CD4-positive, alpha-beta T cell treated with Interleukin-6 at 100 ng/mL for 8 hours (primary cell): ENCODE measurements at regions not wholly inside any gene's neighbourhood (a gene's known extent, or its start where the extent isn't known, plus 50 kb on each side); places are given as distances from the start of the nearest gene placed in this dataset.

Source experiments
- DNase-seq: peaks from one replicate; pipeline ENCODE4 v3.0.0-alpha.2; 2020; ENCODE audit warnings: mixed read lengths, low spot score

DNA sequence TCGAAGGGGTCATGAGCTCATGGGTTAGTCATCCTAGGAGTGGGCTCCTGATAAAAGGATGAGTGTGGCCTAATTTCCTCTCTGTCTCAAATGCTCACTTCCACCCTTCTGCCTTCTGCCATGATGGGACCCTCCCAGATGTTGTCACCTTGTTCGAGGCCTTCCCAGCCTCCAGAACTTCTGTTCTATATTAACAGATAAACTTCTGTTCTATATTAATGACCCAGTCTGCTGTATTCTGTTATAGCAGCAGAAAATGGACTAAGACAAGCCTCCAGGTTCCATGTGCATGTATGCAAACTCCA lies 583.2 kb downstream of the GLRX3 start:
- no peak for DNase-seq

DNA sequence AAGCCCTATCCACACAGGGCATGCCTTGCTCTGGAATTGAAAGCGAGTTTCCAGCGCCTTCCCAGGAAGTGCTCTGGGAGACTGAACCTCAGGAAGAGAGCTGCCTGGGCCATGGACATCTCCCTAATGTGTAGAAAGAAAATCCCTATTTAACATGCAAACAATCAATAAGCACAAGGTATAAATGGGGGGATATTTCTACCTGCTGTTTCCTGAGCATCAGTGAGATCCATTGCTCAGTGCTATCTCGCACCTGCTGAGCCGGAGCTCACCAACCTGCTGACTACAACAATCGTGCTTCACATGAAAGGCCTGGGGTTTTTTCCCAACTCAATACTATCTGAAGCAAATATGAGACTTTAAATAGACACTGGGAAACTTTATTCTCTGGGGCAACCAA lies 584.0 kb downstream of the GLRX3 start:
- DNase-seq = no peak

DNA sequence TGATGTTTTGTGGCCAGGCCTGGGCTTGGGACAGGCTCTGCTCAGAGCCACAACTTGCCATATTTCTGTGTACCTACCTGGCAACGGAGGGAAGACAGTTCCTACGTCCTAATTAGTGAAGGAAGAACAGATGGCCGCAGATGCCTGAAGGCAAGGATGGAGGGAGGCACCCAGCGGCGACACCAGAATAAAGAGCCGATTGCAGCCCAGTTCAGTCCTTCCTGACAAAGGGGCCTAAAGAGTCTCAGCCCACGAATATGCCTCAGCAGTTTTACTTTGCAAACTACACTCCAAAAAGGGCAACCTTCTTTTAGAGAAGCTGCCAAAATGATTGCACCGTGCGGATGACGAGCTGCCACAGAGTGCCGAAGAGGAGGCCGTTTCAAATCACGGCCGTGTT lies 585.8 kb downstream of the GLRX3 start:
- no peak for DNase-seq

DNA sequence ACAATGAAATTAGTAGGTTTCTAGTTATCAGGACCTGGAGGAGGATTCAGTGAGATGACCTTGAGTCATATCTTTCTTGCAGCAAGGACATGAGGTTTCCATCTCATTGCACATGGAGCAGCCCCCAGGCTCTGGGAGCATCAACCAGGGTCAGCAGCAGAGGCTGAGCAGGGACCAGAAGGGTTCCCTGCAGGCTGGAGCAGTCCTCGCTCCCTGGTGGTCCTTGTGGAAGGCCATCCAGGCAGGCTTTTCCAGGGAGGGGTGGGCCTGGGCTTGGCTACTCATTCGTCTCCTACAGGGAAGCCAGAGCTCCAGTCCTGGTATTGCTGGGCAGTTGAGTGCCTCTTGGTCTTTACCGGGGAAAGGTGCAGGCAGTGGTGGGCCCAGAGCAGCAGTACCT lies 587.5 kb downstream of the GLRX3 start:
- DNase-seq = no peak

DNA sequence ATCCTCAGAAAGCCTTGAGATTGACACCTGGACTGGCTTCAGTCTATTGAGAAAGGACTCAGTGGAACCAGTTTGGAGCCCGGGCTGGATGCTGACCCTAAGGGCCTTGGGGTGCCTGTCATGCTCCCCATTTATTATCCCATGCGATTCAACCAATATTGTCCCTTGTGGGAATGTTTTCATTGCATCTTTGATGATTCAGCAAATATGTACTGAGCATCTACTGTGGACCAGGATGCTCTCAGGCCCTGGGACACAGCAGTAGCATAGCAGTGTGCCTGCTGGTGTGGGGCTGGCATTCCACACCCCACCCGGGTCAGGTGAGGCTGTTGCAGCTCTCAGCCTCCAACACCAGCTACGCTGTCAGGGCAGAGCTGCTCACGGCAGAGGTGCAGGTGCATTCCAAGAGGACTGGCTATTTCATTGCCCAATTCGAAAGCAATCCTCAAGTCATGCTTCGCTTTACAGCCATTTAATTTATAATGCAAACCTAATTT lies 586.0 kb downstream of the TCERG1L start:
- DNase-seq = no peak

DNA sequence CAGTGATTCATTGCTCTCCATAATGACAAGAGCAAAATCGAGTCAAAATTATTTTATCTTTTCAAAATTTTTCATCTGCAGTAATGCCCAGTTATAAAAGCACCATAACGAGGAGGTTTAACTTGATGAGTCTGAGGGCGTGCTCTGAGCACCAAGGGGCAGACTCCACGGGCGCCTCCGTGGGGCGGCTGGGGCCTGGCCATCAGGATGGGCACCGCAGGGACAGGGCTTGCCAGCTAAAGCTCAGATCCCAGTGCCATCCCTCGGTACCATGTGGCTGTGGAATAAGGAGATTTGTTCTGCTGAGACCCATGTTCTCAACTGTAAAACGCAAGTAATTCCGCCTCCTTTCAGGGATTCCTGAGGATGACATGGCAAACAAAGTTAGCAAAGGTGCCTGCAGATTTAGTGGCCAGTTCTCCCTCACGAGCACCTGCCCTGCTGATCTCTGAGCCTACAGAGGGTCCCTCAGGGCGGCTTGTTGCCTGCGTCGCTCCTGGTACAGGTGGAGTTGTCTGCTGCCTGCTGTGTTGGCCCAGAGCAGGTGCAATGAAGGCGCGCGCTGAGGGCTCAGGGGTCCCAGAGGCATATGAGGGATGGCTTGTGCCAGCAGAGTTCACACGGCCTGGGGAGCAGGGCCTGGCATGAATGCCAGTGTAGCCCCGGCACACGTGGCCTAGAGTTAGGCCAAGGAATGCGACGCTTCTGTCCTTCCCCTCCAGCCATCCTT lies 584.4 kb downstream of the TCERG1L start:
- no peak for DNase-seq

DNA sequence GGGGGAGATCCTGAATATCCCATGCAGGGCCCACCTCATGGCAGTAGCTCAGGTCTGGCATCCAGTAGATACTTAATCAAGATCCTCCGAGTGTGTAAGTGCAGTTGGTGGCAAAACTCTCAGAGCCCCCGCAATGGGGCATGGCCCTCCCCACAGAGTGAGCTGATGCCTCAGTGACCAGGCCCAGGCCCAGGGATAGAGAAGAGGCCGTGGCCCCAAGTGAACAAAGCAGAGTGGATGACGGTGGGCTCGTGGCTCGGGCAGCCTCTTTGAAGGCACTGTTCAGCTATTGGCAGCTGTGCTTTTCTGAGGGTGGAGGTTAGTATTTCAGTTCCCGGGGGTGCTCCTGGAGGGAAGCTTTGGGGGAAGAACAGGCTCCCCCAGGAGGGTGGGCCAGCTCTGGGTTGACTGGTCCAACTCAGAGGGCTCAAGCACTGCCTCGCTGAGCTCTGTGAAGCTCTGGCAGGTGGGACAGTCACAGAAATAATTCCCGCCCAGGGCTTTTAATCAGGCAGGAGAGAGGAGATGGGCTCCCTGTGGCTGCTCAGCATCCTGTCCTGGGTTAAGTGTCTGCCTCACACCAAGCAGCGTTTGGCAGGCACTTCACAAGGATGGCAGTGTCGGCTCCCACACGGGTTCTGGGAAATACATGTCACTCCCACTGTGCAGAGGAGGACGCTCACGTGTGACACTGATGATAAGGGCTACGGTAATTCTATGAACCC lies 583.6 kb downstream of the TCERG1L start:
- no peak for DNase-seq

DNA sequence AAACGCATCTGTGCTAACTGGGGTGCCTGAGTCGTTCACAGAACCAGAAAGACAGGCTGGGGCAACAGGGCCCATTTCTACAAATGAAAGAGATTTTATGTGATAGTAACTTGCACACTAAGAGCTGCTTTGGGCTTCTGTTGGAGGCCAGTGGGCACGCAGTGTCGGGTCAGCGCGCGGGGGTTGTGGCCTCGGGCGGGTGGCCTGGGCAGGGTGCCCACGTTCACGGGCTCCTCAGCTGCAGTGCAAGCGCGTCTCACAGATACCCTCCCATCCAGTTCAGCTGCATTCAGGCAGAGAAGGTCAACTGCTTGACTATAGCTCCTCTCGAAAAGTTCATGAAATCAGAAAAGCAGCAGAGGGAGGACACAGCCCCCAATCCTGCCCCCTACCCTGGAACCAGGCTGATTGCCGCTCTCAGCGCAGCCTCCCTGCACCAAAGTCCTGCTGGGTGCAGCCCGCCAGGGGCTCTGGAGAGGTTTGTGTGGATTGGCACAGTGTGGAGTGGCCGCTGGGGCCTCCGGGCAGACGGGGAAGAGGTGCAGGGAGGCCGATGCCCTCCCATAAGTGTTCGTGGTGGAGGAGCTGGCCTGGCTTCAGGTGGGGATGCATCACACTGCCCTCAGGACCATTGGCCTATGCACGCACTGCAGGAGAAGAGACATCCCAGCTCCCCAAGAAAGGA lies 582.8 kb downstream of the TCERG1L start:
- no peak for DNase-seq

DNA sequence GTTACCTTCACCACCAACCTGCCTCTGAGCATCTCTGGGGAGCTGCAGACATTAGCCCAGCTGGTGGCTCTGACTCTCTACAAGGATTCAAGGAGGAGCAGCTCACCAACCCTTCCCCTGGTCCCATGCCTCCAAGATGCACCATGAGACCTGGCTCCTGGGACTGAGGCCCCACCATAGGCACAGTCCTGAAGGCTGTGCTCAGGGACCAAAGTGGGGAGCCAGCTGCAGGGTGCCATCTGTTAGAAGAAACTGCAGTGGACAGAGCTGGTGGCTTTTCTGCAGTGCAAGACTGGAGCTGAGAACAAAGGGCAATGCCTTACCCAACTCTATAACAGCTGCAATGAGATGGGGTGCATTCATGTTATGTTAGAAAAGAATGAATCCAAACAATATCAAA lies 581.6 kb downstream of the TCERG1L start:
- DNase-seq = no peak

DNA sequence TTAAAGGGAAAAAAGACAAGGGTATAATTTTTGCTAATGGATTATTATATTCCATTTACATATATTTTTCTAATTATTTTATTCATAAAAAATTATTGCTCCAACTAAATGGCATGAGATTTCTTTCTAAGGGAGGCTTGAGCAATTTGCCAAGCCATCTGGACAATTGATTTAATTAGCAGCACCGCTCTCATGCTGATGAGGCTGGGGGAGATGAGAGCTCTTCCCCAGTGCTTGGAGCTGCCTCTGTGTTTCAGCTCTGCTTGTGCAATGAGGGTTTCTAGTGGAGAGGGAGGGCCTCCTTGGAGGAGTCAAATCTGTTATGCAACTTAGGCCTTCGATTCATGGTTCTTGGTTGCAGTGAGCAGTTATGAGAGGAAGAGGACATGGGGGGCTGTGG lies 574.3 kb downstream of the TCERG1L start:
- DNase-seq = no peak

DNA sequence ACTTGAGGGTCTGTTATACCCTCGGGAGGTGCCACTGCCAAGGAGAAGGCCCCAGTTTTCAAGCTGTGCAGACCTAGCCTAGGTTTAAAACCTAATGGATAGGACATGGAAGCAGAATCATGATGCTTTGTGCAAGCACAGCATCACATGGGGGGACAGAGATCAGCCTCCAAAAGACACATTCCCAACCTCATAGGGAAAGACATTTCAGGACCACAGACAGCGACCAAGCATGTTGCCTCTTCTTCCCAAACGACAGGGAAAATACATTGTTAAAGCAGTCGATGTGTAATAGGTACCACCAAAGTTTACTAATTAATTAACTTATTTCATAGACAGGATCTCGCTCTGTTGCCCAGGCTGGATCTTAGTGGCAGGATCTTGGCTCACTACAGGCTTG lies 573.9 kb downstream of the TCERG1L start:
- DNase-seq = no peak

DNA sequence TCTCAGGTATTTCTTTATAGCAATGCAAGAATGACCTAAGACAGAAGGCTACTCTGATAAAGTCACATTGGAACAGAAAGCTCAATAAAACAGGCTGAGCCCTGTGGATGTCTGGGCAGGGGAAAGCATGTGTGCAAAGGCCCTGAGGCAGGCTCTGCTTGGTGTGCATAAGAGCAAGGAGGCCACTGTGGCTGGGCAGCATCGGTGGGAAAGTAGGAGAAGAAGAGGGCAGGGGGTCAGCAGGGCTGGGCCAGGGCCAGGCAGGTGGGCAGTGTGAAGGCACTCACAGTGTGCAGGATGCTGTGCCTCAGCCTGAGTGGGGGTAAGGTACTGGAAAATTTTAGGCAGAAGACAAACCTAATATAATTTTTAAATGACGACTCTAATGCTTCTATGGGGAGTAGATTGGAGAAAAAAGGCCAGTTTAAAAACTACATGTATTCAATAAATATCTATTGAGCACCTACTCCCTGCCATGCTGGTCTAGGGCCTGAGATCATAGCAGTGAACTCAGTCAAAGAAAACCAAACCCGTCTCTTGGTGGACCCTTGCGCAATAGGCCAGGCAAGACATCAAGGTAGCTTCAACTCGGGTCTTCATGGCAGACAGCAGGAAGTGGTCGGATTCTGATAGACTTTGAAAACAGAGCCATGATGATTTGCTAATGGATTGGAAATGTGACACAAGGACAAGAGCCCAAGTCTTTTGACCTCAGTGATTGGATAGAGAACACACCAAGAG lies 572.3 kb downstream of the TCERG1L start:
- no peak for DNase-seq

DNA sequence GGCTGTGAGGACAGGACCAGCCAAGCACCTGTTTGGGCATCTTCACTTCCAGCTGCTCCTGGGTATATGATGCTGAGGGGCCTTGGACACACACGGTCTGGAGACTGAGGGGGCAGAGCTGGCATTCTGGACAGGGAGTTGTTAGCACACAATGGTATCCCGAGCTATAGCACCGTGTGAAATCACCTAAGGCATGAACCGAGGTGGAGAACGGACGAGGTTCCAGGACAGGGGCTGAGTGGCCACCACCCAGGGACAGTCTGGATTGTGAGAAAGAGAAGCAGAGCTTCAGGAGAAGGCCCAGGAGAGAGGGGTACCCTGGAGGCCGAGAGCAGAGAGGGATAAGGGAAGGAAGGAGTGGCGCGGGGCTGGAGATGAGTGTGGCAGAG lies 571.8 kb downstream of the TCERG1L start:
- DNase-seq = no peak

DNA sequence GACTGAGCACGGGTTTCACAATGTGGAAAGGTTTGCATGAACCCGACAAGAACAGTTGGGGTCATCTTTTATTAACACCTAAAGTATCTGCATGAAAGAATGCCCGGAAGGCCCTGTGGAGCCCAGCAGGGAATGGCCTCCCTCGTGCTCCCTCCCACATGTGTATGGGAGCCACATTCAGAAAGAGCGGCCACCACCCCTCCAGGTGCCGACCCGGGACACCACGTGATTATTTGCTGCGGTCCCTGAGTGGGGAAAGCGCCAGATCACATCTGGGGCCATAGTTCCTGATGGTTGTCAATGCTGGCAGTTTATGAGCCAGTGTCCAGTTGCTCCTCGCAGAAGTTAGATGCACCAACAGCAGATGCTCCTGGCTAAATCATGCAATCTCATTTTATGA lies 571.4 kb downstream of the TCERG1L start:
- DNase-seq = no peak

DNA sequence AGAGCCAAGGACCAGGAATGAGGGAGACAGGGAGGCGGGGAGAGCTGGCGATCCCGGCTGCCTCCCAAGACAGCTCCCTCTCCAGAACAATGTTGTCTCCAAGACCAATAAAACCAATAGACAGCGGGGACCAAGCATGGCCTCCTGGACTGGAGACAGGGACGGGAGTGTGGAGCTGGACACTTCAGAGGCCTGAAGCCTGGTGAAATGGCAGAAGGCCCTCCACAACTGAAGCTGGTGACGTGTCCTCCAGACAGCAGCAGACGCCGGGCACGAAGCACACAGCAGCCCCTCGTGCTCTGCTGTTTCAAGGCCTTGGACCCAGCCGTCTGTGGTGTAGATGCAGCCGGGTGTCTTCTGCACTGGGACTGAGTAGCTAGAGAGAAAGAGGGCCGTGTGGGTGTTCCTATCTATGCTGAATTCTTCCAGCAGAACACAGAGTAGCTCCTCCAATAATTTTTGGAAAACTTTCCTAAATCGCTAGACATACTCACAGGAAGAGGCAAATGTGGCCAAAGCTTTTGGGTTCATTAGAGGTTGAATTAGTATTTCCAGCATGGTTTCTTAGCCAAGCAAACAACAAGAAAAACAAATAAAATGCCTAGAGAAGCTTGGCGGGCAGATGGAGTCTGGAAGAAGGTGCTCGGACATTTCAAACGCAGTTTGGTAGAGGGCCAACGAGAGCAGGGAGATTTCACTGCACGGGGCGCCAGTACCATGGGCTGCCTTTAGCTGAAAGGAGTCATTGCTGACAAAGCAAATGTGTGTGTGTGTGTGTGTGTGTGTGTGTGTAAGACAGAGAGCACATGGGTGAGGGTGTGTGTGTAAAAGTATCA lies 570.4 kb downstream of the TCERG1L start:
- DNase-seq = no peak

DNA sequence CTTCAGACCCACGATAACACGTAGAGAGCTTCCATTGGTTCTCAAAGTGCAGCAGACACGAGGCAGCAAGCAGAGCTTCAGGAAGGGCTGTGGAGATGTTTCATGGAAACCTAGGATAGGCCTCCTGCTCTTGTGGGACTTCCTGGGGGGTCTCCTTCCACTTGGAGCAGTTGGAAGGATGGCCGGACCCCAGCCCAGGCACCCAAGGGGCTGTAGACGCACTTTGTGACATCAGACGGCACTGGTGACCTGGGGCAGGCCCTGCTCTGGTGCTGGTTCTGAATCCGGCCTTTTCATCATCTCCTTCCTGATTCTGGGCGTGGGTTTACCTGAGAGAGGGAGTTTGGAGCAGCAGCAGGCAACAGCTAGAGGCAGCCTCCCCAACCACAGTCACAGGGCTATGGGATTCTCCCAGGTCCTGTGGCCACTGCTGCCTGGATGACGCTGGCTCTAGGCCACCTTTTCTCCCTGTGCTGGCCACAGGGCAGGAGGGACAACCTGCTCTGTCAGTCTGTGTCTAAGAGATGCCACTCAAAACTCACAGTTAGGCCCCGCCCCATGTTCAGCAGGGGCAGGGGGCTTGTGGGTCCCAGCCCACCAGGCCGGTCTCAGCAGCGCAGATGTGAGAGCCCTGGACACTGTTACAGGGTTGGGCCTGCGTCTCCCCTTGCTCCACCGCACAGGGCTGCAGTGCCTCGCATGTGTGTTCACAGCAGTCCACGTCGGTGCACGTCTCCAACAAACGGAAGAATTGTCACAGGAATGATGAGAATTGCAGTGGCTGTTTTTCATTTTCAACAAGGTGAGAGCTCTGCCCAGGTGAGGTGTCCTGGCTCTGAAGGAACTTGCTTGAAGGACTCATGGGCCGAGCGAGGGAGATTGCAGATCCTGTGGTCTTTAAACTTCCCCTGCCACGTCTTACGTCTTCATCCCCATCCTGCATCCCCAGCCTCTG lies 569.3 kb downstream of the TCERG1L start:
- no peak for DNase-seq

DNA sequence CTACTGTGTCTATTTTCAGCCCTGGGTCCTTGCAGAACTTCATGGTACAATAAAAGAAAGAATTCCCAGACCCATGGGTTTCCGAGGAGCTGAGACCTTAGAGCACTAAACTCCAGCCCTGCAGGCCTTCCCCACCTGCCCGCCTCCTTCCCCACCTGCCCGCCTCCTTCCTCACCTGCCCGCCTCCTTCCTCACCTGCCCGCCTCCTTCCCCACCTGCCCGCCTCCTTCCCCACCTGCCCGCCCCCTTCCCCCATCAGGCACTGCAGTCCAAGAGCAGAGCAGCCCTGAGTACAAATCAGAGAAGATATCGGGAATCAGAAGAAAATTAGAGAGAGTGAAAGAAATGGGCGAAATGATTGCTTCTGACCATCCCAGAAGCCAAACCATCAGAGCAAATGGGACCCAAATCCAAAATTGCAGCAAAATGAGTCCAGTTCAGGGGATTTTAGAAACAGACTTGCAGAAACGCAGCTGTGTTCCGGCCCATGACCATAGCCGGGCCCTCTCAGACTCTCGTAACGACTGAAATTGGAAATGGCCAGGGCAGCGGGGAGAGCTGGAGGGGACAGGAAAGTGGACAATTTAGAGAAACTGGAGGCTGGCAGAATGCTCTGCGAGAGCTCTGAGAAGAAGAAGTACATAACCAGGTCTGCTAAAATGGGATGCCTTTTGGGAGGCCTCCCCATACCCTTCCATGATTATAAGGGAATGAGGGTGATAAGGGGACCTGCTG lies 568.4 kb downstream of the TCERG1L start:
- DNase-seq = no peak

DNA sequence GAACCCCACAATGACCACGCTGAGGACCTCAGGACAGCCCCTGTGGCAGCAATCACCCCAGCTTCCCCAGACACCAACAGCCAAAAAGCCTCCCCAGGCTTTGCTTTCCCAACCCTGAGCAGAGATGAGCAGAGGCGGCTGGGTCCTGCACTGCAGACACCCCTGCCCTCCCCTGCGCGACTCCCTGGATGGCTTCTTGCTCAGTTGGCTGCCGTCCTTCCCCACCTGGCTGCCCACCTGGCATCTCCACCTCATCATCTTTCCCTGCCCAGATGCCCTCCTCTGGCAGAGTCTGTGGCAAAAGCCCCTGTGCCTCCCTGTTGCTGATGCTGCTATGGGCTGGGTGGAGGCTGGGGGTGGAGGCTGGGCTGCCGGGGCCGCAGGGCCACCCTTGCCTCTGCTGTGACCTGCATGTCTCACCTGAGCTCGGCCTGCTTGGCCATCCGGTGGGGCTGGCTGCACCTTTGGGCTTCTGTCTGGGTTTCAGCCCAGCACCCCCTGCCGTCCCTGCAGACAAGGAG lies 567.7 kb downstream of the TCERG1L start:
- no peak for DNase-seq

DNA sequence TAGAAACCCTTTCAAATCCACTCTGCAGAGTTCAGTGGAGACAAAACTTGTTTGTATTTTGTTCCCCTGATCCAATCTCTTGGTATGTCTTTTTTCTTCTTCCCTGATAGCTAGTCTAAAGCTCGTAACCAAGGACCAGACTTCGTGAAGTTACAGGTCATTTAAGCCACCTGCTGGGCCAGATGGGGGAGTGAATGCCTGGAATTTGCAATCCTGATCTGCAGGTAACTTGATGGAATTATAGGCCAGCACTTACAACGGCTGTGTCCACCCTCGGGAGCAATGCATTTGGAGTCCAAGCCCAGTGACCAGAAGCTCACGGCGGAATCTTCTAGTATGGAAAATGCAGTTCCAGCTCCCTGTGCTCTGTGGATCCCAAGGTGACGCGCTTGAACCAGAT lies 566.9 kb downstream of the TCERG1L start:
- DNase-seq = no peak

DNA sequence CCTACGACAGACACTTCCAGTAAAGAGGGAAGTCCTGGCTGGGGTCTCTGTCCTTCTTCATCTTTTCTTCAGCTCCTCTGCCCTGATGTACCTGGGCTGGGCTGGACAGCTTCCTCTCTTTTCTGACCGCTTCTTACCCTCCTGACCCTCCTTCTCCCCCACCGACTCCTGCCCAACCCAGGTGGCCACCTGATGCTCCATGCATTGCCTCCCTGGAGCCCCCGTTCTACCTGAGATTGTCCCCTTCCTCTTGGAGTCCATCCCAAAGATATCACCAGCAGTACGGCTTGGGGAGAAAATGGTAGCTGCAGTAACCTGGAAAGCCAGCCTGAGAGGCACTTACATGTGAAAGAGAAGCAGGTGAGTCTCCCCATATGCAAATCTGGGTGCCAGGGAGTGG lies 566.3 kb downstream of the TCERG1L start:
- DNase-seq = no peak
